Progenitor cell of endocrine pancreas (in vitro differentiated cells): ENCODE measurements at regions not wholly inside any gene's neighbourhood (a gene's known extent, or its start where the extent isn't known, plus 50 kb on each side); places are given as distances from the start of the nearest gene placed in this dataset.

Source experiments
- DNase-seq: peaks from one replicate; pipeline ENCODE4 v3.0.0; 2021; ENCODE audit warnings: low spot score; ENCODE audit not compliant: unreplicated experiment
- H3K27ac Mint-ChIP-seq: 2 replicates; pipeline ENCODE4 v1.8.0; 2021; ENCODE audit warnings: mild to moderate bottlenecking, moderate library complexity, mixed read lengths
- H3K27me3 Mint-ChIP-seq: 2 replicates; pipeline ENCODE4 v1.8.0; 2021; ENCODE audit warnings: mixed read lengths
- H3K36me3 Mint-ChIP-seq: 2 replicates; pipeline ENCODE4 v1.8.0; 2022; ENCODE audit warnings: mixed read lengths; ENCODE audit not compliant: insufficient read depth
- H3K4me1 Mint-ChIP-seq: 2 replicates; pipeline ENCODE4 v1.8.0; 2021; ENCODE audit warnings: low read depth, mixed read lengths
- H3K4me3 Mint-ChIP-seq: 2 replicates; pipeline ENCODE4 v1.8.0; 2021; ENCODE audit warnings: low read depth, mild to moderate bottlenecking, moderate library complexity, mixed read lengths
- H3K9me3 Mint-ChIP-seq: 2 replicates; pipeline ENCODE4 v1.8.0; 2021; ENCODE audit warnings: low read depth, mixed read lengths
- TF ChIP-seq, protein P1 (sequence below): fragments of 200-600 bp; sonication (generic); IDR thresholded peaks from one replicate; pipeline ENCODE4 v1.5.0; 2021; ENCODE audit warnings: antibody characterized with exemption, mild to moderate bottlenecking; ENCODE audit not compliant: unreplicated experiment

DNA sequence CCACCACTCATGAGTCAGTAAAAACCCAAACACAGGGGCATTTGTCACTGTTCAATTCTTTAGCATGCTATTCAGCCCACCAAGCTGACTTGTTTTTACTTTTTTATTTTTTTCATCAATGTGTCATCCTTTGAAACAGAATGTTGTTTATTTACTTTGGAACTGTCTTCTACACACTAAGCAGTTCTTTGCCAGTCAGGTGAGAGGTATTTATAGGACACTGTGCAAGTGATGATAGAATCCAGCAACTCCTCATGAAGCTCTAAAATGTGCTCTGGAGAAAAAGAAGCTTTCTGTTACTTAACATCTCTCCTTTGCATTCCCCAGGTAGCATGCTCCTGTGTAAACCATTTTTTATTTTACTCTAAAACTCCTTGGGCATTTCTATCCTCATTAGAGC is 582.0 kb upstream of the TMPRSS15 start:
- Mint-ChIP-seq H3K4me1 (no peaks in the 10 kb centered on the region), H3K9me3 (peaks cover 16% of the 10 kb centered on the region), H3K36me3 (no peaks in the 10 kb centered on the region), H3K27me3 (no peaks in the 10 kb centered on the region), H3K27ac (no peak overlapping the region), H3K4me3 (no peak overlapping the region)
- DNase-seq: no peak
- TF ChIP-seq, protein P1, sequence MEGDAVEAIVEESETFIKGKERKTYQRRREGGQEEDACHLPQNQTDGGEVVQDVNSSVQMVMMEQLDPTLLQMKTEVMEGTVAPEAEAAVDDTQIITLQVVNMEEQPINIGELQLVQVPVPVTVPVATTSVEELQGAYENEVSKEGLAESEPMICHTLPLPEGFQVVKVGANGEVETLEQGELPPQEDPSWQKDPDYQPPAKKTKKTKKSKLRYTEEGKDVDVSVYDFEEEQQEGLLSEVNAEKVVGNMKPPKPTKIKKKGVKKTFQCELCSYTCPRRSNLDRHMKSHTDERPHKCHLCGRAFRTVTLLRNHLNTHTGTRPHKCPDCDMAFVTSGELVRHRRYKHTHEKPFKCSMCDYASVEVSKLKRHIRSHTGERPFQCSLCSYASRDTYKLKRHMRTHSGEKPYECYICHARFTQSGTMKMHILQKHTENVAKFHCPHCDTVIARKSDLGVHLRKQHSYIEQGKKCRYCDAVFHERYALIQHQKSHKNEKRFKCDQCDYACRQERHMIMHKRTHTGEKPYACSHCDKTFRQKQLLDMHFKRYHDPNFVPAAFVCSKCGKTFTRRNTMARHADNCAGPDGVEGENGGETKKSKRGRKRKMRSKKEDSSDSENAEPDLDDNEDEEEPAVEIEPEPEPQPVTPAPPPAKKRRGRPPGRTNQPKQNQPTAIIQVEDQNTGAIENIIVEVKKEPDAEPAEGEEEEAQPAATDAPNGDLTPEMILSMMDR: no peak

DNA sequence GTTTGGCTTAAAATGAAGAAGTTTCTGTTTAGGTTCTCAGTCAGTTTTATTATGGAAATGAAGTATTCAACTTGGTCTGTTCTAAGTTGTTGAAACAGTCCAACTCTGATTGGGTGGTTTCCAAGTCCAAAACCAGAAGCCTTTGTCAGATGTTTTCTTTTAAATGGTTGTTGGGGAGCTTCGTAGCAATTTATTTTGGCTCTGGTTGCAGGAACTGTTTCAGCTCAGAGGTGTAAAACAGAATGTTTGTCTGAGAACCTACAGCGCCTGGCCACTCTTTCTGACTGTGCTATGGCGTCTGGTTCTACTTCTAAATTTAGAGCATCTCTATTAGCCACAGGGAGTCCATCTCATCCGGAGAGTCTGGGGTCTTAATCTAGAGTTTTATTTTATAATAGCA is 582.6 kb upstream of the TMPRSS15 start:
- no peak overlapping the region for H3K4me3 Mint-ChIP-seq
- no peaks in the 10 kb centered on the region for H3K27me3 Mint-ChIP-seq
- H3K27ac Mint-ChIP-seq: no peak overlapping the region
- DNase-seq: no peak
- H3K9me3 Mint-ChIP-seq: peaks cover 16% of the 10 kb centered on the region
- H3K4me1 Mint-ChIP-seq: no peaks in the 10 kb centered on the region
- TF ChIP-seq, protein P1: no peak
- H3K36me3 Mint-ChIP-seq: no peaks in the 10 kb centered on the region

DNA sequence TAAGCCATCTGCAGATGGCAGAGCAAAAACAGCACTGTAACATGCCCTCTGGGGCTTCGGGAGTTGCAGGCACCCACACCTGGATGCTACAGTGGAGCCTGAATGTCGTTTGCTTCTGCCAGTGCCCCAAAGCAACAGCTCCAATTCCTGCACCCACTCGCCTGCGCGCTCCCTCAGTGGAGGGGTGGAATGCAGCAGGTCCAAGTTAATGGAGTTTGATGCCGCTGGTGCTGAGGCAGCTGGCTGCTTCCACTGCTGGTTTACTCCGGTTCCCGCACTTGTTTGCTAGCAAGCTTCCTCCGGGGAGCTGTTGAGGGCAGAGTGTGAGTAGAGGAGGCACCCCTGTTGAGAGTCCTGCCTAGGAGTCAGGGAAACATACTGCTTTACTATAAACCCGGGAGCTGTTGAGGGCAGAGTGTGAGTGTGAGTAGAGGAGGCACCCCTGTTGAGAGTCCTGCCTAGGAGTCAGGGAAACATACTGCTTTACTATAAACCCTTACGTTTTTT is 584.0 kb upstream of the TMPRSS15 start:
- H3K27me3 Mint-ChIP-seq: no peaks in the 10 kb centered on the region
- H3K4me1 Mint-ChIP-seq: no peaks in the 10 kb centered on the region
- peaks cover 16% of the 10 kb centered on the region for H3K9me3 Mint-ChIP-seq
- H3K4me3 Mint-ChIP-seq: no peak overlapping the region
- no peak overlapping the region for H3K27ac Mint-ChIP-seq
- DNase-seq: no peak
- no peaks in the 10 kb centered on the region for H3K36me3 Mint-ChIP-seq
- TF ChIP-seq, protein P1: no peak

DNA sequence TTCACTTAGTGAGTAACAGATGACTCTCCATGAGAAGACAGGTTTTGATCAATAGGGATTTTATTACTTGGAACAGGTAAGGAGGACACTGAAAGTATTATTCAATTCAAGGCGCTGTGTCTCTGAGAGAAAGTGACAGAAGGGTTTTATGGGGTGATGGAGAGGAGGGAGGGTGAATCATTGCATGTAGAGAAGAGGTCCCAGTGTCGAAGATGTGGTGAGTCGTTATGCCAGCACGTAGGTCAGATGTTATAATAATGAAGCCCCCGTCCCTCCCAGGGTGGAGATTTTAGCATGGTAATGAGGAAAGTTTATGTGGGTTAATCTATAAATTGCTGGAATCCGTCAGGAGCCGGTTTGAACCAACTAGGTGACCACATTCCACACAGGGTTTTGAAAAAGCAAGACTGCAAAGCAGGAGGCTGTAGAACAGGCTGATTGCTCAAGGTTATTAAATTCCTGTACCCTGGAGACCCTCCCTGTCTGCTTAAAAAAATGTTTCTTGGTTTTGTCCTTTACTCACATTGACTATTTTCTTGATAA is 586.4 kb upstream of the TMPRSS15 start:
- Mint-ChIP-seq H3K9me3 (peaks cover 7% of the 10 kb centered on the region), H3K27me3 (no peaks in the 10 kb centered on the region), H3K4me3 (no peak overlapping the region), H3K4me1 (no peaks in the 10 kb centered on the region), H3K27ac (no peak overlapping the region), H3K36me3 (no peaks in the 10 kb centered on the region)
- DNase-seq: no peak
- TF ChIP-seq, protein P1: no peak

DNA sequence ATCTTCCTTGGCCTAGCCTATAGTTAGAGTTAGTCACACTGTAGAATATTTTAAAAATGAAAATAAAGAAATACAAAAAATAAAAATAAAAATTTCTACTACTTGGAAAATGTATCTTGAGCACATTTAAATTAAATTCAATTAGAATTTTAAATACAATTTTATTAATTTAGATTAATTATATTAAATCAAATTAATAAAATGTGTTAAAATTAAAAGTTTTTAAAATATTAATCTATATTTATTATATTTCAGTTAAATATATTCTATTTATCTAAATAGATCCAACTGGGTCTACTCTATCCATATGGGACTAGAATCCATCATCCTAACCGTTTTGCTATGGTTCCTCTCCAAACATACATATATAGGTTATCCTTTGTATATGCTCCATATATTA is 588.3 kb upstream of the TMPRSS15 start:
- DNase-seq: no peak
- TF ChIP-seq, protein P1: no peak
- no peaks in the 10 kb centered on the region for H3K4me1 Mint-ChIP-seq
- no peak overlapping the region for H3K4me3 Mint-ChIP-seq
- no peaks in the 10 kb centered on the region for H3K36me3 Mint-ChIP-seq
- no peaks in the 10 kb centered on the region for H3K27me3 Mint-ChIP-seq
- peaks cover 8% of the 10 kb centered on the region for H3K9me3 Mint-ChIP-seq
- no peak overlapping the region for H3K27ac Mint-ChIP-seq
